ENCODE measurements at regions not wholly inside any gene's neighbourhood (a gene's known extent, or its start where the extent isn't known, plus 50 kb on each side); places are given as distances from the start of the nearest gene placed in this dataset.

- TF ChIP-seq EP300 (IDR thresholded peaks at IDR 0.05) (no peak), CTCF (IDR thresholded peaks at IDR 0.05) (no peak), POLR2A (IDR thresholded peaks at IDR 0.05) (no peak)
These were observed 99.9 kb upstream of the ATL2 start for GRCh38 chr2:38477006-38477405.

Measured in stomach (tissue), 4 donors.